MCF 10A (cell line): ENCODE measurements at regions not wholly inside any gene's neighbourhood (a gene's known extent, or its start where the extent isn't known, plus 50 kb on each side); places are given as distances from the start of the nearest gene placed in this dataset.
A peak's percentile ranks its signal among the peaks of the same experiment; 100 is the strongest.

Source experiments
- BruUV-seq: library from RNA; stranded (reverse); fragments of 400-500 nt; replicated peaks from 2 replicates; lab custom pipeline; 2021; lab: Mats Ljungman, UMichigan
- CTCF ChIA-PET: fragments of 300-600 bp; sonication (Branson Sonifier 250); formaldehyde crosslinking; extraction: SDS; loops from one replicate; lab custom pipeline; 2021; ENCODE audit warnings: antibody characterized with exemption, inconsistent platforms; lab: Yijun Ruan, JAX
- POLR2A ChIA-PET: fragments of 300-600, 350-650 bp; sonication (Branson Sonifier 250); formaldehyde crosslinking; extraction: SDS; loops from one replicate; lab custom pipeline; 2020; ENCODE audit warnings: antibody characterized with exemption, inconsistent platforms; lab: Yijun Ruan, JAX
- DNase-seq: peaks from one replicate; pipeline ENCODE4 v3.0.0-alpha.2; 2018; ENCODE audit not compliant: unreplicated experiment
- H3K27ac Mint-ChIP-seq: one replicate; pipeline ENCODE4 v1.8.0; 2022; ENCODE audit warnings: mild to moderate bottlenecking, low read depth, mixed read lengths; ENCODE audit not compliant: unreplicated experiment
- H3K27me3 Mint-ChIP-seq: one replicate; pipeline ENCODE4 v1.8.0; 2022; ENCODE audit warnings: mixed read lengths; ENCODE audit not compliant: insufficient read depth, unreplicated experiment
- H3K36me3 Mint-ChIP-seq: one replicate; pipeline ENCODE4 v1.8.0; 2022; ENCODE audit warnings: mild to moderate bottlenecking, moderate library complexity, mixed read lengths; ENCODE audit not compliant: insufficient read depth, unreplicated experiment
- H3K4me1 Mint-ChIP-seq: one replicate; pipeline ENCODE4 v1.8.0; 2022; ENCODE audit warnings: mixed read lengths; ENCODE audit not compliant: insufficient read depth, unreplicated experiment
- H3K4me3 Mint-ChIP-seq: one replicate; pipeline ENCODE4 v1.8.0; 2022; ENCODE audit warnings: mild to moderate bottlenecking, moderate library complexity, mixed read lengths; ENCODE audit not compliant: unreplicated experiment
- H3K9me3 Mint-ChIP-seq: one replicate; pipeline ENCODE4 v1.8.0; 2022; ENCODE audit warnings: mixed read lengths; ENCODE audit not compliant: unreplicated experiment
- CTCF ChIP-seq: fragments of 200-600 bp; IDR thresholded peaks from one replicate; pipeline ENCODE4 v1.8.0; 2022; ENCODE audit warnings: antibody characterized with exemption, mild to moderate bottlenecking; ENCODE audit not compliant: unreplicated experiment
- intact Hi-C: fragments of 100-400 bp; cut with micrococcal nuclease; formaldehyde crosslinking; loops from 2 replicates; pipeline ENCODE4 v1.14.1; 2022

- peaks cover 24% of the 10 kb centered on the region for H3K4me1 Mint-ChIP-seq
These were observed 375.5 kb upstream of the NRP1 start for GRCh38 chr10:33710006-33710405.

GRCh38 chr10:33709008-33709753 lies 374.7 kb upstream of the NRP1 start:
- no peak for DNase-seq
- POLR2A ChIA-PET, result no interaction called here
- TF ChIP-seq CTCF, result no peak
- CTCF ChIA-PET, result no interaction called here
- BruUV-seq, result no TSS peak
- intact Hi-C loops, result loop anchor here (5.0 kb wide), 1 partner anchor 377 kb away; the partner anchor contains the start of gene NRP1
- Mint-ChIP-seq H3K9me3 (no peaks in the 10 kb centered on the region), H3K4me3 (no peak overlapping the region), H3K27ac (no peak overlapping the region), H3K4me1 (peaks cover 31% of the 10 kb centered on the region), H3K36me3 (no peaks in the 10 kb centered on the region), H3K27me3 (no peaks in the 10 kb centered on the region)

More at GRCh38 chr10:33710006-33710405, 375.5 kb upstream of the NRP1 start:
- no peak for DNase-seq
- no peak for TF ChIP-seq CTCF
- Mint-ChIP-seq H3K27ac (no peak overlapping the region), H3K27me3 (no peaks in the 10 kb centered on the region), H3K9me3 (no peaks in the 10 kb centered on the region), H3K36me3 (no peaks in the 10 kb centered on the region), H3K4me3 (no peak overlapping the region)
- BruUV-seq, result no TSS peak
- intact Hi-C loops, result no loop called here
- POLR2A ChIA-PET, result no interaction called here
- CTCF ChIA-PET, result no interaction called here

- BruUV-seq, result no TSS peak
- intact Hi-C loops, result loop anchor here (5.0 kb wide), 1 partner anchor 376 kb away; the partner anchor contains the start of gene NRP1
- H3K4me3 Mint-ChIP-seq, result no peak overlapping the region
- H3K9me3 Mint-ChIP-seq, result no peaks in the 10 kb centered on the region
- no peaks in the 10 kb centered on the region for H3K36me3 Mint-ChIP-seq
- no peak for TF ChIP-seq CTCF
- H3K27ac Mint-ChIP-seq, result no peak overlapping the region
- POLR2A ChIA-PET, result no interaction called here
- CTCF ChIA-PET, result no interaction called here
- DNase-seq, result no peak
- H3K27me3 Mint-ChIP-seq, result no peaks in the 10 kb centered on the region
- H3K4me1 Mint-ChIP-seq, result peaks cover 37% of the 10 kb centered on the region
These were observed 374.1 kb upstream of the NRP1 start for GRCh38 chr10:33708561-33708960.

- no peaks in the 10 kb centered on the region for H3K27me3 Mint-ChIP-seq
- ChIA-PET CTCF (no interaction called here), POLR2A (no interaction called here)
- peaks cover 47% of the 10 kb centered on the region for H3K4me1 Mint-ChIP-seq
- peak overlapping the region; percentile 59 for H3K27ac Mint-ChIP-seq
- no peaks in the 10 kb centered on the region for H3K36me3 Mint-ChIP-seq
- DNase-seq, result peak; percentile 77
- no peak for TF ChIP-seq CTCF
- H3K4me3 Mint-ChIP-seq, result no peak overlapping the region
- no peaks in the 10 kb centered on the region for H3K9me3 Mint-ChIP-seq
- intact Hi-C loops, result loop anchor here (5.0 kb wide), 1 partner anchor 374 kb away; the partner anchor contains the start of gene NRP1
- BruUV-seq, result no TSS peak
These were observed 372.3 kb upstream of the NRP1 start for GRCh38 chr10:33706746-33707145.
